ENCODE measurements at regions not wholly inside any gene's neighbourhood (a gene's known extent, or its start where the extent isn't known, plus 50 kb on each side); places are given as distances from the start of the nearest gene placed in this dataset.

DNA sequence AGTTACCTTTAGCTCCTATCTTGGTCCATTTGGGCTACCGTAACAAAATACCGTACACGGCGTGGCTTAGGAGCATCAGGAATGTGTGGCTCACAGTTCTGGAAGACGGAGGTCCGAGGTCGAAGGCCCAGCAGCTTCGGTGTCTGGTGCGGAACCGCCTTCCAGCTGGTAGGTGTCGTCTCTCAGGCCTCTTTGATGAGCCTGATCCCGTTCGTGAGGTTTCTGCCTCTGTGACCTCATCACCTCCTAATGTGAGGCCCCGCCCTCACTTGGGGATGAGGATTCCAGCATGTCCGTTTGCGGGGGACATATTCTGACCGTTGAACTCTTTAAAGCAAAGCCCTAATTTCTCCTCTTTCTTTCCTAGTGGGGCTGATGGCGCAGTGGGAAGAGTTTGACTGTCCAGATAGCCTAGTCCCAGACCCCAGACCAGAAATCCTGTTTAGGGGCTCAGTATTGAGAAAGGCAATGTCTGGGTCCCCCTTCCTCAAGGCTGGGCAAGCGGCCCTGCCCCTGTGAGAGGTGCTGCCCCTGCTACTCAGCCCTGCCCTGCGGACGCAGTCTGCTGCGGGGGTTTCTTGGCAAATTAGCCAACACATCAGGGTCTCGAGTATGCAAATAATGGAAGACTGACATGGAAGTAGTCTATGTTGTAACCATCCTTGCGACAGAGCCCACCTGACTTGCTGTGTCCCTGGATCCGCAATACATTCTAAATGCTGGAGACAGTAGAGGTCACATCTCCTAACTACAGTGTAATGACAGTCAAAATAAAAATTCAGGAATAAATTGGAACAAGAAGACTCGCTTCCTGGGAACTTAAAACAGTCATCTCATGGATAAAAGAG, 128.0 kb downstream of the ASB1 start:
- H3K4me1 ChIP-seq (ENCODE audit: control insufficient read depth in 5 of 5, insufficient read depth in 5 of 5, low read length in 5 of 5) = peaks cover 0 to 13% (median 0%) of the 10 kb centered on the region in 5 donors
- H3K27ac ChIP-seq (ENCODE audit: low read depth in 1 of 2, low read length in 1 of 2) = no peak overlapping the region
- TF ChIP-seq, protein P1, sequence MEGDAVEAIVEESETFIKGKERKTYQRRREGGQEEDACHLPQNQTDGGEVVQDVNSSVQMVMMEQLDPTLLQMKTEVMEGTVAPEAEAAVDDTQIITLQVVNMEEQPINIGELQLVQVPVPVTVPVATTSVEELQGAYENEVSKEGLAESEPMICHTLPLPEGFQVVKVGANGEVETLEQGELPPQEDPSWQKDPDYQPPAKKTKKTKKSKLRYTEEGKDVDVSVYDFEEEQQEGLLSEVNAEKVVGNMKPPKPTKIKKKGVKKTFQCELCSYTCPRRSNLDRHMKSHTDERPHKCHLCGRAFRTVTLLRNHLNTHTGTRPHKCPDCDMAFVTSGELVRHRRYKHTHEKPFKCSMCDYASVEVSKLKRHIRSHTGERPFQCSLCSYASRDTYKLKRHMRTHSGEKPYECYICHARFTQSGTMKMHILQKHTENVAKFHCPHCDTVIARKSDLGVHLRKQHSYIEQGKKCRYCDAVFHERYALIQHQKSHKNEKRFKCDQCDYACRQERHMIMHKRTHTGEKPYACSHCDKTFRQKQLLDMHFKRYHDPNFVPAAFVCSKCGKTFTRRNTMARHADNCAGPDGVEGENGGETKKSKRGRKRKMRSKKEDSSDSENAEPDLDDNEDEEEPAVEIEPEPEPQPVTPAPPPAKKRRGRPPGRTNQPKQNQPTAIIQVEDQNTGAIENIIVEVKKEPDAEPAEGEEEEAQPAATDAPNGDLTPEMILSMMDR (IDR thresholded peaks at IDR 0.05; ENCODE audit: control extremely low read depth, extremely low read depth) = no peak
- H3K9me3 ChIP-seq (ENCODE audit: control insufficient read depth in 4 of 4, insufficient read depth in 3 of 4, low read length in 3 of 4) = peaks cover 0 to 3% (median 2%) of the 10 kb centered on the region in 4 donors
- no peak for DNase-seq
- no peak overlapping the region for H3K4me3 ChIP-seq
- H3K27me3 ChIP-seq (ENCODE audit: control insufficient read depth in 3 of 3, insufficient read depth in 3 of 3, low read length in 2 of 3) = peaks cover 0 to 4% (median 2%) of the 10 kb centered on the region in 3 donors
- WGBS, 2 donors = 48 to 67% methylated on average over 26 of the region's 26 CpGs
- no peaks in the 10 kb centered on the region for H3K36me3 ChIP-seq (ENCODE audit: control insufficient read depth in 4 of 4, insufficient read depth in 4 of 4, low read length in 4 of 4)
- no peak for ATAC-seq (ENCODE audit: insufficient read depth, low FRiP score)
- H3K9ac ChIP-seq (ENCODE audit: insufficient read depth in 1 of 2, low read length in 2 of 2) = no peak overlapping the region

DNA sequence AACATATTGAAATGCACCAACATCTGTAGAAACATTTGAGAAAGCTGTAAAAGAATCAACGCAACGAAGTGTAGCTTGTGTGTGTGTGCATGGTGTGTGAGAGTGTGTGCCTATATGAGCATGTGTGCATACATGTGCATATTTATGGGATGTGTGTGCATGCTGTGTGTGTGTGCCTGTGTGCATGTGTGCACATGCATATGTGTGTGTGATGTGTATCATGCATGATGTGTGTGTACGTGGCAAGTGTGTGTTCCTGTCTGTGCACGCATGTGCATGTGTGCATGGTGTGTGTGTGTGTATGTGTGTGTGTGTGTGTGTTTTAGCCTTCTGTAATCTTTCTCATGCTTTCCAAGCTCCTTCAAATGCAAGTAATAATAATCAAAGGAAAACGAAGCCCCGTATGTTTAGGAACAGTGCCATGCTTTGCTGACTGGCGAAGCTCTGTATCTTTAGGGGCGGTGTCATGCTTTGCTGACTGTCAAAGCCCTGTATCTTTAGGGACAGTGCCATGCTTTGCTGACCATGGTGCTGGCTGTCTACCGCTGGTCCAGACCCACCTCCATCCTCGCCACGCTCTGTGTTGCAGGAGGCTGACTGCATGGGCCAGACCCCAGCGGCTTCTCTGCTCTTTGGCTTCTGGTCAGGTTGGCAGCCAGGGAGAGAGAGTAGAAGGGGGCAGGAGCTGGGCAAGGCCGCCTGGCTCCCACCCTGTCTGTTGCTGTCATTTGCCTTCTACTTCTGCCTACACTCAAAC, 129.2 kb downstream of the ASB1 start:
- no peak for ATAC-seq (ENCODE audit: insufficient read depth, low FRiP score)
- no peak overlapping the region for H3K9ac ChIP-seq (ENCODE audit: insufficient read depth in 1 of 2, low read length in 2 of 2)
- WGBS, 2 donors = 88 to 91% methylated on average over 13 of the region's 13 CpGs
- TF ChIP-seq, protein P1 (IDR thresholded peaks at IDR 0.05; ENCODE audit: control extremely low read depth, extremely low read depth) = no peak
- peaks cover 0 to 20% (median 0%) of the 10 kb centered on the region in 5 donors for H3K4me1 ChIP-seq (ENCODE audit: control insufficient read depth in 5 of 5, insufficient read depth in 5 of 5, low read length in 5 of 5)
- no peaks in the 10 kb centered on the region for H3K36me3 ChIP-seq (ENCODE audit: control insufficient read depth in 4 of 4, insufficient read depth in 4 of 4, low read length in 4 of 4)
- H3K9me3 ChIP-seq (ENCODE audit: control insufficient read depth in 4 of 4, insufficient read depth in 3 of 4, low read length in 3 of 4) = peaks cover 0 to 3% (median 2%) of the 10 kb centered on the region in 4 donors
- no peak overlapping the region for H3K27ac ChIP-seq (ENCODE audit: low read depth in 1 of 2, low read length in 1 of 2)
- peaks cover 0 to 4% (median 2%) of the 10 kb centered on the region in 3 donors for H3K27me3 ChIP-seq (ENCODE audit: control insufficient read depth in 3 of 3, insufficient read depth in 3 of 3, low read length in 2 of 3)
- no peak for DNase-seq
- H3K4me3 ChIP-seq = no peak overlapping the region

DNA sequence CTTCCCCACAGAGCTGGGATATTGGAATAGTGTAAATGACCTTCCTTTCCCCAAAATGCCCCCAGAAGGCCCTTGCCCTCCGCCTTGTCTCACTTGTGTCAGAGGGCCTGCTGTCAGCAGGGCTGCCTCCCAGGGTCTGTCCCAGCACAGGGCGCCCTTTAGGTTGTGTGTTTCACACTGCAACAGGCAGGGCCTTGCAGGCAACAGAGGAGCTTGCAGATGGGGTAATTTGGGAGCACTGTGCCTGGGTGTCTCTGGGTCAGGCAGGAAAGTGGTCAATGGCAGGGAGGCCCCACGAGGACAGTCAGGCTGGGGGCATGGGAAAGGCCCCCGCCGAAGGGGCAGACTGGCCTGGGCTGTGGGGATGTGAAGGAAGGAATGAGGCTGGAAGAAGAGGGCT, 130.7 kb downstream of the ASB1 start:
- WGBS, 2 donors = 84 to 89% methylated on average over 5 of the region's 5 CpGs
- TF ChIP-seq, protein P1 (IDR thresholded peaks at IDR 0.05; ENCODE audit: control extremely low read depth, extremely low read depth) = no peak
- ATAC-seq (ENCODE audit: insufficient read depth, low FRiP score) = no peak

More for the DNA sequence above, 130.7 kb downstream of the ASB1 start:
- Histone ChIP-seq H3K36me3 (ENCODE audit: control insufficient read depth in 4 of 4, insufficient read depth in 4 of 4, low read length in 4 of 4) (no peaks in the 10 kb centered on the region), H3K27me3 (ENCODE audit: control insufficient read depth in 3 of 3, insufficient read depth in 3 of 3, low read length in 2 of 3) (peaks cover 0 to 4% (median 2%) of the 10 kb centered on the region in 3 donors), H3K27ac (ENCODE audit: low read depth in 1 of 2, low read length in 1 of 2) (no peak overlapping the region), H3K4me1 (ENCODE audit: control insufficient read depth in 5 of 5, insufficient read depth in 5 of 5, low read length in 5 of 5) (peaks cover 0 to 20% (median 0%) of the 10 kb centered on the region in 5 donors), H3K9me3 (ENCODE audit: control insufficient read depth in 4 of 4, insufficient read depth in 3 of 4, low read length in 3 of 4) (peaks cover 0 to 3% (median 0%) of the 10 kb centered on the region in 4 donors), H3K4me3 (no peak overlapping the region), H3K9ac (ENCODE audit: insufficient read depth in 1 of 2, low read length in 2 of 2) (no peak overlapping the region)
- DNase-seq = no peak
